Hippocampal formation (tissue), 2 donors: ENCODE measurements at regions not wholly inside any gene's neighbourhood (a gene's known extent, or its start where the extent isn't known, plus 50 kb on each side); places are given as distances from the start of the nearest gene placed in this dataset.

Experiments
- DNase-seq, 2 donors: peaks; one replicate each; lab custom pipeline; 2025; lab: John Stamatoyannopoulos, UW

DNA sequence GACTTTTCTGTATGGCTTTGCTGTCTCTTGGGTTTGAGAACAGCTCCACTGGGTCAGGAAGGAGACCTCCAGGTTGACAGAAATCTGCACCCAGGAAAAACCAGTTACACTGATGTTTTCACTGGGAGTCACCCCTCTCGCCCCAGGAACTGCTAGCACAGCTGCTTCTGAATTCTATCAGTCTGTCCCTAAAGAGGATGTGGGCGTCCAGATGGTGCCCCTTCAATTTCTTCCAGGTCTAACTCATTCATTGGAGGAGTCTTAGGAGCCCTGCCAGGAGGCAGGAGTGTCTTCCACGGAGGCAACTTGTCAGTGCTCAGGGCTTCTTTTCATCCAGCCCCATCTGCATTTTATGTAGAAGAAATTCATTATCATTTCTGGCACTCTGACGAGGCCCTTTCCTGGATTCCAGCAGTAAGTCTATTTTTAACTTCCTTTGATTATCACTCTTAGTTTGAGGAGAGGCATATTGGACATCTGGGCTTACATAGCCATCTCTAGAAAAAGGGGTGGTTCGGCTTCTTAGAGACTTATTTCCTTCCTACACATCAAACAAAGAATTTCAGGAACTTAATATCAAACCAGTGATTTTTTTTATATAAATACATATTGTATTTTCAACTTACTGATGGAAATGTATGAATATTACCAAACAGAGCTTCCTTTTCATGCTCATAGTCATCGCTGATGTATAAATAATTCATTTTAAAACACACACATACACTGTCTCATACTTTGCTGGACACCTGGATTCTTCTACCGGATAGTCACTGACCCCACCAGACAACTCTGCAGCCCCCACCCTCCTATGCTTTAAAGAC lies 148.8 kb downstream of the IRX2 start:
- DNase-seq: no peak

DNA sequence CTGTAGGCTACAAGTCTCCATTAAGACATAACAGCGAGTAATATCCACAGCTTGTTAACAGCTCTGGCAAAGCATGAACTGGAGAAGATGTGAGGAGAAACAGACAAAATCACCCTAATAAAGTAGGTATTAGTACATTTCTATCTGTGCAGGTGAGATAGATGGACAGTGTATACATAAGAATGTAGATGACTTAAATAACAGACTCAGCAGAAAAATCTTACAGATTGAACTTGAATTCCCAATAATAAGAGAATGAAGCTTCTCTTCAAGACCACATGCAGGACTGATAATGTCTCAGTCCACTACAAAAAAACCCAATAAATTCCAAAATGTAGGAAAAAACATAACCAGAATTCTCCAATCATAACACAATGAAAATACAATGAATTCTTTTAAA lies 153.0 kb downstream of the IRX2 start:
- DNase-seq: no peak

DNA sequence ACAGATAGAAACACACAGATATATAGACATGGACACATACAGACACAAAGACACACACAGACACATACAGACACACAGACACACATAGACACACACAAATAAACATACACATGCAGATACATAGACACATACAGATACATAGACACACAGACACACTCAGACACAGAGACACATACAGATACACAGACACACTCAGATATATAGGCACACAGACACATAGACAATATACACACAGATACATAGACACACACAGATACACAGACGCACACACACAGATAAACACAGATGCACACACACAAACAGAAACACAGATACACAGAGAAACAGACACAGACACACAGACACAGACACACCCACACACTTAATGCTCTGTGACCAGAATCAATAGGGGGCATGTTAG lies 156.8 kb downstream of the IRX2 start:
- DNase-seq: no peak

DNA sequence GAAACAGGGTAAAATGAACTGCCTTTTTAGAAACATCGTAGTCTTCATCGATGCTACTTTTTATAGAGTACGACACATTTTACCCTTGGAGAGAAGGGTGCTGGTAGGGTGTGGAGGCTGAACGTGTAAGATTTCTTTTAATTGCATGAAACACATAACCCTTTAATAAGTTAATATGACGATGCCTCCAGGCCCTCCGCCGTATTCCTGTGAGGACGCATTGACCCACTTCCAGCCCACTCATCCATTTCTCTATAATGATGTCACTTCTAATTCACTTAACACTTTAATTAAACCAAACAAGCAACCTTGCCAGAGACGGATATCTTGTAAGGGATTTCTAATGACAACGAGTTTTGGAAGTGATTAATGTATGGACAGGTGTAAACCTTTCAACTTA lies 158.7 kb downstream of the IRX2 start:
- no peak for DNase-seq

DNA sequence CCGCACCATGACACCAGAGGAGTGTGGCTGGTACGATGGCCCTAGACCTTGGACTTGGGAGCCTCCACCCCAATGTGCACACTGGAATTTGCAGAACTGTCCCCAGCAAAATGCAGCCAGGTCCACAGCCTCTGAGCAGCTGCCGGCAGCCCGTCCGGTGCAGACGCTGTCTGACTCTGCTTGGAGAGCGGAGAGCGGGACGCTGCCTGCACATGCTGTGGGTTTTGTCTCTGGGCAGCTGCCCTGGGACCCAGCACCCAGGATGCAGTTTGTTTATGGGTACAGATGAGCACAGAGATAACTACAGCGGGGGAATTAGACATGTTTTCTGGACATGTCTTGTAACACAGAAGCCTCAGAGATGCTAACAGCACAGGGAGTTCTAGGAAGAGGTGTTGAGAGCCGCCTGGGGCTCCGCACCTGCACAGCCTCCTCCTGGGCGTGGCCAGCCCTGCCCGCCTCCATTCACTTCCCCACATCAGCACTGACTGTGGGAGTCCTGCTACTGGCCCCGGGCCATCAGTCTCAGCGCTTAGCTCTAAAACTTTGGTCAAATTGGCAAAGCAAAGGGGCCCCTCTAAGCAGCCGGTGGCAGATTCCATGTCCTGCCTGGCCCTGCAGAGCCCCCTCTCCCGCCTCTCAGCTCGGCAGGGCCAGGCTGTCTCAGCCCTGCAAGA lies 159.6 kb downstream of the IRX2 start:
- DNase-seq: no peak

DNA sequence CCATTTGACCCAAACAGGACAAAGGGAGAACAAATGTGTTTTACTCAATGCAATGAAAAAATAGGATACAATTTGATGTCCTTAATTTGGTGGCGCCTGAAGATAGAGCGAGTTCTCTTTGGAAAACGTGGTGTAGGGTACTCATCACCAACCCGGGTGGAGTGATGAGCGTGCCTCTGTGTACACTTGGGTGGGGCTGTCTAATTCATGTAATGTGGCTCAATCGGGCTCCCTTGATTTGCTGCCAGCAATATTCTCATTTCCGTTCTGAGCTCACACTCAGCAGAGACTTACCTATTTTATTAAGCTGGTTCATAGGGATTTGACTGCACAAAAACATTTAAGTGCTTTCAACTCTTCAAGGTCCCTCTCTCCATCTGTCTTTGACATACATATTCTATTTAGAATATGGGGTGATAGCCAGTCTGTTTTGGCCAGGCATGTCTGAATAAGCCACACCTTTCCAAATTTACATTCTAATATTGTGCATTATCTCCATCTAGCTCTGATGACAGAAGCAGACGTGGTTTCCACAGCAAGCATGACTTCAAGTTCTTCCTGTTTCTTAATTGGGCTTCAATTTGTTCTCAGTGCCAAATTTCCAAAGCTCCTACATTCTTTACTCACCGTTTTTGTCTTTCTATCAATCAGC lies 162.5 kb downstream of the IRX2 start:
- no peak for DNase-seq

DNA sequence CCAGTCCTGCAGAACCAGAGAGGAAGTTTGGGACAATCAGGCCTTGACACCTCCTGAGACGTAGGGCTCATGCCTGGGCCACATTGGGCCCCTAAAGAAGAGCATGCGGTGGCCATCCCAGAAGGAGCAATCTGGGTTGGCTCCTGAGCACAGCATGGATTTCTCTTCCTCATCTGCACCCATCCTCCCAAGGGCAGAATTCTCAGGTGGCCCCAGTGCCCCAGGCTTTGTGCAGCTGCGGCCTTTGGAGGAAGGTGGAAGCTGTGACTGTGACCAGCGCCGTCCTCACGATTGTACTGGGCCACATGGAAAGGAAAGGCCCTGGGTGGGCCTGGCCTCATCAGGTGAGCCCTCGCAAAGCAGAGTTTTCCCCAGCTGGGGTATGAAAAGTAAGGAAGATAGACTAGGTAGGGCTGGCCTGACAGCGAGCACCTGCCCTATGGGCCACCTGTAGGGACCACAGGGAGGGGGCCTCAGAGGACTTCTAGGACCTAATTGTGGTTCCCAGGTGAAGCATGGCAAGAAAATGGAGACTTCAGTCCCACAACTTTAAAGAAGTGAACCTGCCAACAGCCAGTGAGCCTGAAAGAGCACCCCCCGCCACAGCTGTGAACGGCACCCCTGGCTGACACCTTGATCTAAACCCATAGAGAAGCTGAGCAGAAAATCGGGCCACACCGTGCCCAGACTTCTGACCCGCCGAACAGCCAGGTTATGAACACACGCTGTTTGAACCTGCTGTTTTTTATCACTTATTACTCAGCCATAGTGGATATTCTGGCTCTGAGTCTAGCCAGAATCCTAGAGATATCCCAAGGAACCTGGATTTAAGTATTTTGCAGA lies 164.1 kb downstream of the IRX2 start:
- DNase-seq: no peak

DNA sequence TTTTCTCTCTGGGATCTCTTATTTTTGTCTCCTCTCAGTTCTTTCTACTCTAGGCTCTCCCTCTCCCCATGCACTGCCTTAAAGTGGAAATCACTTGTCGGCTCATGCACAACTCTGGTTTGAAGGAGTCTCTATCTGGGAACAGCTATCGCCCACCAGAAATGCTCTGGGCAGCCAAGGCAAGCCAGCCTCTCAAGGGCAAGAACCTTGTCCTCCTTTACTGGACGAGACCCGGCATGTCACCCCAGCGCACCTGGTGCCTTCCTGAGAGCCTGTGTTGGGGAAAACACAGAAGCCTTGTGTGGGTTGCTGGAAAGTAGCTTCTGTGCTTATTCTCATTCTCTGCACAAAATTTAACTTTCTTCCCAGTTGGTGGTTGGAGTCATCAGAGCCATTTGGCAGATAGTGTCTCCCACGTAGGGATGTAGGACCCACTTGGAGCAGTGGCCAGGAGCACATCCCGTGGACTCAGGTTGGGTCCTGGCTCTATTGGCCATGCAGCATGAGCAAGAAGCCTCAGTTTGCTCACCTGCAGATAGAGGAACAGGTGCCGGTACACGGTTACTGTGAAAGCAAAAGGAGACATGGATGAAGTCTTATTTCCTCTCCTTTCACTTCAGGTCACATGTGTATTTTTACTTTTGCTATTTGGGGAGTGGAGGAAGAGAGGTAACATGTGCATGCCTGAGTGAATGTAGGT lies 165.3 kb downstream of the IRX2 start:
- DNase-seq: no peak

DNA sequence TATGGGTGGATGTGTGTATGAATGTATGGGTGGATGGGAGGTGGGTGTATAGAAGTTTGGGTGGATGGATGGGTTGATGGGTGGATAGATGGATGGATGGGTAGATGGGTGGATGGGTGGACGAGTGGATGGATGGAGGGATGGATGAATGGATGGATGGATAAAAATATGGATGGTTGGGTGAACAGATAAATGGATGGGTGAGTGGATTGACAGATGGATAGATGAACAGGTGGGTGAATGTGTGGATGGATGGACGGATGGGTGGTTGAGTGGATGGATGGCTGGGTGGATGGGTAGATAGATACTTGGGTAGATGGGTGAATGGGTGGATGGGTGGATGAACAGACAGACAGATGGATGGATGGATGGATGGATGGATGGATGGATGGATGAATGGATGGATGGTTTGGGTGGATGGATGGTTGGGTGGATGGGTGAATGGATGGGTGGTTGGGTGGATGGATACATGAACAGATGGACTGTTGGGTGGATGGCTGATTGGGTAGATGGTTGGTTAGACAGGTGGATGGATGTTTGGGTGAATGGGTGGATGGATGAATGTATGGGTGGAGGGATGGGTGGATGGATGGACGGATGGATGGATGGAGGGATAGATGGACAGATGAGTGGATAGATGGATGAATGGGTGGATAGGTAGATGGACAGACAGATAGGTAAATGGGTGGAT lies 166.8 kb downstream of the IRX2 start:
- DNase-seq: no peak

DNA sequence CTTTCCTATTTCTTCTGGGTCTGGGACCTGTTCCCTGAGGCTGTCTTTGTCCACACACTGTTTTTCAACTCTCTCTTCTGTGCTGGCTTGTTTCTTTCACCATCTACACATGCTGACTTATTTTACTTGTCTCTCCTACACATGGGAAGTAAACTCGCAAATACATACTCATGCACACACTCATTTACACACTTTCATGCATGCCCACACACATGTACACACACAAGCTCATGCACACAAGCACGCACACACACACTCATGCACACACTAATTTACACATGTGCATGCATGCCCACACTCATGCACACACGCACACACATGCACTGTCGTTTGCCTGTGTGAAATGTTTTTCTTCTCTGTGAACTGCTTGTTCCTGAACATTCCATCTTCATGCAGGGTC lies 169.0 kb downstream of the IRX2 start:
- DNase-seq: no peak

DNA sequence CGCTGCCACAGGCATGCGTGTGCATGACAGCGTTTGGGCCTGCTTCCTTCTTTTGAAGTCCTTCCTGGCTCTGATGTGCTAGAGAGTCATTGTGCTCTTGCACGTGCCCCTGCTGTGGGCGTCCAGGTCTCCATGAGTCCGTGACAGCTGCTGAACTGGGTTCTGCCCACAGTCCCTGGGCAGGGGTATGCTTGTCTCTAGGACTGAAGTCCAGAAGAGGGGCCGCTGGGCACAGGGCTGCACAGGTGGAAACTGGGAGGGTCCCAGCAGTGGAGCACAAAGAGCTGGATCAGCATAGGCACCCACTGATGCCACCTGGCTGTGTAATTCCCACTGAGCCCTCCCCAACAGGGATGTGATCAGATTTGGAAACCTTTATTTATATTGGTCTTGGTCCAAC lies 169.4 kb downstream of the IRX2 start:
- DNase-seq: no peak

DNA sequence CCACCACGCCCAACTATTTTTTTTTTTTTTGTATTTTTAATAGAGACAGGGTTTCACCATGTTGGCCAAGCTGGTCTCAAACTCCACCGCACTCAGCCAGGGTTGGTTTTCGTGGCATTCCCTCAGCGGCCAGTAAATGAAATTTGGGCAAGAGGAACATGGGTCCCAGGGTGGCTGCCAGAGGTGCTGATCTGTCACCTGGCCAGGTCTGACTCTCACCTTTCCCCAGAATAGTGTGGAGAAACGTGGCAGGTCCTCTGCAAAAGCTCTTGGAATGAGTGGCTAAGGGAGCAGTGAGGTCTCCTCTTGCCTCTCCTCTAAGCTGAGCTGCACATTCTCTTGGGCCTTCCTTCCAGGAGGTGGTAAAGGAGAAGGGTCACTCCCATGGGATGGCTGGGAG lies 170.1 kb downstream of the IRX2 start:
- no peak for DNase-seq

DNA sequence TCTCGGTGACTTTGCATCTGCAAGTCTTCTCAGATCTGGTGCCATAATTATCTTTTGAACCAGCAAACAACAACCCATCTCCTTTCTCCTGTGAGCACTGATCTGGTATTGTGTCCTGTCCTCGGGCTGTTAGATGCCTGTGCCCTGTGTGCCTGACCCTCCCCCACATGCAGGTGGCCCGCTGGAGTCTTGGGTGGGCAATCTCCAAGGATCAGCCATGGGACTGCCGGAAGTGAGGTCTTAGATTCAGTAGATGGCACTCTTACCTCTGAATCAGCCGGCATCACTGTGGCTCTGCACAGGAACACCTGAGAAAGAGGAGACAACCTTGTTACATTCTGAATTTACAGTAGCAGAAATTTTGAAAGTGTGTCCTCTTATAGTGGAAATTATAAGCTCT lies 172.4 kb downstream of the IRX2 start:
- DNase-seq: no peak

DNA sequence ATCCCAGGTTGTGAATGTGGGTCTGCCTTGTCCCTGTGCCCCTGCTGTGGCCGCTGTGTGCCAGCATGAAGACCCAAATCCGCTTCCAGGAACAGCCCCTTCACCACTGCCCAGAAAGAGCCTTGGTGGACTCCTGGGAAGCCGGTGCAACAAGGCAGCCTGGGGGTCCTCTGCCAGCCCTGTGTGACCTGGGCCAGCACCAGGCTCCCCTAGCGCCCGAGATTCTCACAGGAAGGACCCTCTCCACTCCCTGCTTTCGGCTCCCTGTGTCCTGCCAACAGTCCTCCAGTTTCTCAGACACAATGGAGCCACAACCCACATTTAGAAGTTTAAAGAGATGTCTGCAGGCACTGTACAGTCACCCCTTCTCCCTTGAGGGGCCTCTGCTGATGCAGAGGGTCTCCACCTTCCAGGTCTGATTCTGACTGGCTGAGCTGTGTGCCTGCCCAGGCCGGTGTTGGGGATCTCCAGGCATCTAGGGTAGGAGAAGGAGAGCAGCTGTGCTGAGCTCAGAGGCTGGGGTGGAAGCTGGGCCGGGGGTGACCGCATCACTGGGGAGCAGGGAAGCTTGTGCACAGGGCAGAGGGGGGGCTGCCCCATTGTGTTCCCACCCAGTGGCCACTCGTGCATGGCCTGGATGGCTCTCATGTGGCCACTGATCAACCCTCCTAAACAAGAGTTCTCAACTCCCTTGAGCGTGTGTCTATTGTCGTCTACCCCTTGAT lies 174.0 kb downstream of the IRX2 start:
- DNase-seq: no peak

DNA sequence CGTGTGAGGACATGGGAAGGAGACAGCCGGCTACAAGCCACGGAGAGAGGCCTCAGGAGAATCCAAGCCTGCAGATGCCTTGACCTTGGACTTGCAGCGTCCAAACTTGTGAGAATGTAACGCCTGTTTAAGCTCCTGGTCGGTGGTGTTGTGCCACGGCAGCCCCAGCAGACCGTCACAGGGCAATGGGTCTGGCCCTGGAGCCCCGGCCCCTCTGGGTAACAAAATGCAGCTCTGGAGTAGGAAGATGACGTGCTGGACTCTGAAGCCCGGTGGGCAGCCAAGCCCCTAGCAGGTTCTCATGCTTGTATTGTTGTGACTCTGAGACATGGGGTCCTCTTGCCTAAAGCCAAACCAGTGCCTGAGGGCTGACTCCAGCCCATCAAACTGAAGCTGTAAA lies 174.7 kb downstream of the IRX2 start:
- DNase-seq: no peak

DNA sequence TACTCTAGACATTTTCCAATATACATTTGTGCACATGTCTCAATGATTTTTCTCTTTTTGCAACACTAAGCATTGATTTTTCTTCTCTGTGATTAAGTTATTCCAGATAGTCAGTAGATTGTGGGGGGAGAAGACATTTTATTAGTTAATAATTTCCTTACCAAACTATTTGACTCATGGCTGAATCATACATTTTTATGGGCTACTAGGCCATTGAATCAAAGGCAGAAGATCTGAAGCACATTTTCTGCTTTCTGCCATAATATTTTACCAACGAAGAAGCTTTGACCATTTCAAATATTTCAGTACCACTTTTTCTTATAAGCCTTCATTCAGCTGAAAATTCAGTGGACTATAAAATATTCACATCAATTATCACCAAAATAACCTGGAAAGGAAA lies 175.6 kb downstream of the IRX2 start:
- no peak for DNase-seq

DNA sequence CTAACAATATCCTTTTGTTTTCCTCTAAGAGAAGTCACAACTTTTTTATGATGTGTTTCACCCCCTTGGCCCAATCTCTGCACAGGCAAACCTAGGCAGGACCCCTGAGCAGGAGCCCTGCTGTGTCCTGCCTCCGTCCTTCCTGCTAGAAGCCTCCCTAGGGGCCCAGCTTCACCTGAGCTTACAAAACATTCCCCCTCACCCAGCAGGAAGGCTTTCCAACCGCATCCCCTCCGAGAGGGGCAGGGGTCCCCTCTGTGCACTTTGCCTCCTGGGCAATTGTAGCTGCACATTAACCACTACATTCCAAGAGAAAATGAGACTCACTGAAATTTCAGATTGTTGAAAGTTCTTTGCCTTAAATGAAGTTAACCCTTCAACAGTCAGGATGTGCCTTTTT lies 176.2 kb downstream of the IRX2 start:
- DNase-seq: no peak

DNA sequence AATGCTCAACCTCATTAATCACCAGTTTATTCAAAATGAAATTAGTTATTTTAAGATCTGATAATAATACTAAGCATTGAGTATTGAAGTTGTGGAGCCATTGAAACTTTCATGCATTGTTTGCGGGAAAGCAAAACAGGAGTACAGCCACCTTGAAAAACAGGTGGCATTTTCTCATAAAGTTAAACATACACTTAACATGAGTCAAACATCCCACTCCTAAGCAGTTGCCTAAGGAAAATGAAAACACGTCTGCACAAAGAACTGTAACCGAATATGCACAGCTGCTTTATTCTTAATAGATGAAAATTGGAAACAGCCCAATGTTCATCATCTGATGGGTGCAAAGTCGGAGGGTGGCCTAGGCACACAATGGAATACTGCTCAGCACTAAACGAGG lies 177.3 kb downstream of the IRX2 start:
- no peak for DNase-seq

DNA sequence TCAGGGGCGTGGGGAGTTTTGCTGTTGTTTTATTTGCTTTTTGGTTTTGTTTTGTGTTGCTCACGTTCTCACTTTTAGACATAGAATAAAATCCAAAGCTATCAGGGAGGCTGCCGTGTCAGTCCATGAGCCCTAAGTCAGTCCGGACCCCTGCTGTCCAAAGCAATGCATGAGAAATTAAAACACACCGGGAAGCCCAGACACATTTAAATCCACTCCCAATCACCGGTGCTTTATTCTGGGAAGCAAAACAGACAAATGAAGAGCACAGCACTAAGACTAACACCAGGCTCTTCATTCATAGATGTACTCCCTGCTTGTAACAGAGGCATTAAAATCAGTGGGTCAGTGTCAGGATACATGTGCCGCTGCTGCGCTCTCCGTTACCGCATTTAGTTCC lies 180.9 kb downstream of the IRX2 start:
- no peak for DNase-seq

DNA sequence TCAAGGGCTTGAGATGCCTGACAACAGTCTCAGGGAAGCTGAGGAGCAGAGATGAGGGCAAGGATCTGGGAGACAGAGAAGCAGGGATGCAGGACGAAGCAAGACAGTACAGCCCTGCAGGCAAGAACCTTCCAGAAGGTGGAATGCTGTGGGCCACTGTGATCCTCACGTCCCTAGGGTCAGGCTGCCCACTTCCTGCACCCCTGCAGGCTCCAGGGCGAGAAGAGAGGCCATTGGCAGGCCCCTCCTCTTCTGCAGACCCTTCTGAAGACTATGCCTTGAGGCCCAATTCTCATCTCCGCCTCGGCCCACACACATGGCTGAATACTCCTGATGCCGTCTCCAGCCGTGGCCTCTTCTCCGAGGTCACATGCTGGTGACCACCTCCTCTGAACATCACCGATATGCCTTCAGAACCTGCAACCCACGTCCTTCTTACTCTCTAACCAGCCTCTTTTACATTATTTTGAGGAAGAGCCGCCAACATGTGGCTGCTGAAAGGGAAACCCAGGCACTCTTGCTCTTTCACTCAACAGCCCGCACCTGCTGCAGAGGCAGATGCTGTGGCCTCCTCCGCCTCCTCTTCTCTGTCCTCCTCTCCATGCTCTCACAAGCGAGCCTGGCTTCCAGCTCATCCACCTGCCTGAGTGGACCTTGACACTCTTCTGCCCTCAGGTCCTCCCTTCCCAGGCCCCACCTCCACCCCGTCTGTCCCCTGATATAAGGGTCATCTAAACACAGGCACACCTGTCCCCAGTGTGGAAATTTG lies 181.5 kb downstream of the IRX2 start:
- no peak for DNase-seq
